ENCODE measurements at regions not wholly inside any gene's neighbourhood (a gene's known extent, or its start where the extent isn't known, plus 50 kb on each side); places are given as distances from the start of the nearest gene placed in this dataset.

DNA sequence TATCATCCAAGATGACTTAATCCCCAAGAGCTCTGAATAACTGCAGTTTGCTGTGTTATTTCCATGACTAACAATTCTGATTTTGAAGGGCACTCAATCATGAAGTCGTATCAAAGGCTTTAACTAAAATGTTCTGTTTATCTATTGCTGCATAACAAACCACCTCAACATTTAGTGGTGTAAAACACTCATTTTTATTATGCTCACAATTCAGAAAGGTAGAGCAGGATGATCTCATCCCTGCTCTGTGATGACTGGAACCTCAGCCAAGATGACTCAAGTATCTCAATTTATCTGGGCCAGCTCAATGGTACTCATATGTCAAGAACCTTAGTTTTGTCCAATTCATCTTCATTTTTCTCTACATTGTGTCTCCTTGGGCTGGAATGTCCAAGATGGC, 451.1 kb downstream of the PPARGC1A start:
- Mint-ChIP-seq H3K27ac (no peak overlapping the region), H3K4me1 (ENCODE audit: low read depth) (no peaks in the 10 kb centered on the region), H3K27me3 (no peaks in the 10 kb centered on the region), H3K4me3 (ENCODE audit: low read depth) (no peak overlapping the region), H3K36me3 (ENCODE audit: insufficient read depth) (no peaks in the 10 kb centered on the region), H3K9me3 (ENCODE audit: low read depth) (no peaks in the 10 kb centered on the region)
- TF ChIP-seq, protein P1, sequence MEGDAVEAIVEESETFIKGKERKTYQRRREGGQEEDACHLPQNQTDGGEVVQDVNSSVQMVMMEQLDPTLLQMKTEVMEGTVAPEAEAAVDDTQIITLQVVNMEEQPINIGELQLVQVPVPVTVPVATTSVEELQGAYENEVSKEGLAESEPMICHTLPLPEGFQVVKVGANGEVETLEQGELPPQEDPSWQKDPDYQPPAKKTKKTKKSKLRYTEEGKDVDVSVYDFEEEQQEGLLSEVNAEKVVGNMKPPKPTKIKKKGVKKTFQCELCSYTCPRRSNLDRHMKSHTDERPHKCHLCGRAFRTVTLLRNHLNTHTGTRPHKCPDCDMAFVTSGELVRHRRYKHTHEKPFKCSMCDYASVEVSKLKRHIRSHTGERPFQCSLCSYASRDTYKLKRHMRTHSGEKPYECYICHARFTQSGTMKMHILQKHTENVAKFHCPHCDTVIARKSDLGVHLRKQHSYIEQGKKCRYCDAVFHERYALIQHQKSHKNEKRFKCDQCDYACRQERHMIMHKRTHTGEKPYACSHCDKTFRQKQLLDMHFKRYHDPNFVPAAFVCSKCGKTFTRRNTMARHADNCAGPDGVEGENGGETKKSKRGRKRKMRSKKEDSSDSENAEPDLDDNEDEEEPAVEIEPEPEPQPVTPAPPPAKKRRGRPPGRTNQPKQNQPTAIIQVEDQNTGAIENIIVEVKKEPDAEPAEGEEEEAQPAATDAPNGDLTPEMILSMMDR (IDR thresholded peaks at IDR 0.05; ENCODE audit: unreplicated experiment): no peak
- DNase-seq (ENCODE audit: low spot score, unreplicated experiment): no peak

GRCh38 chr4:23429497-23429896, 460.4 kb downstream of the PPARGC1A start:
- H3K36me3 Mint-ChIP-seq (ENCODE audit: insufficient read depth): no peaks in the 10 kb centered on the region
- no peaks in the 10 kb centered on the region for H3K27me3 Mint-ChIP-seq
- no peak for DNase-seq (ENCODE audit: low spot score, unreplicated experiment)
- H3K27ac Mint-ChIP-seq: no peak overlapping the region
- no peaks in the 10 kb centered on the region for H3K9me3 Mint-ChIP-seq (ENCODE audit: low read depth)
- TF ChIP-seq, protein P1 (IDR thresholded peaks at IDR 0.05; ENCODE audit: unreplicated experiment): no peak
- no peaks in the 10 kb centered on the region for H3K4me1 Mint-ChIP-seq (ENCODE audit: low read depth)
- no peak overlapping the region for H3K4me3 Mint-ChIP-seq (ENCODE audit: low read depth)

GRCh38 chr4:23425570-23425969, 464.3 kb downstream of the PPARGC1A start:
- DNase-seq (ENCODE audit: low spot score, unreplicated experiment): no peak
- no peak overlapping the region for H3K27ac Mint-ChIP-seq
- no peaks in the 10 kb centered on the region for H3K27me3 Mint-ChIP-seq
- no peaks in the 10 kb centered on the region for H3K9me3 Mint-ChIP-seq (ENCODE audit: low read depth)
- H3K36me3 Mint-ChIP-seq (ENCODE audit: insufficient read depth): no peaks in the 10 kb centered on the region
- TF ChIP-seq, protein P1 (IDR thresholded peaks at IDR 0.05; ENCODE audit: unreplicated experiment): no peak
- H3K4me3 Mint-ChIP-seq (ENCODE audit: low read depth): no peak overlapping the region
- H3K4me1 Mint-ChIP-seq (ENCODE audit: low read depth): no peaks in the 10 kb centered on the region

GRCh38 chr4:23423540-23423939, 466.3 kb downstream of the PPARGC1A start:
- TF ChIP-seq, protein P1 (IDR thresholded peaks at IDR 0.05; ENCODE audit: unreplicated experiment): no peak
- Mint-ChIP-seq H3K4me1 (ENCODE audit: low read depth) (no peaks in the 10 kb centered on the region), H3K9me3 (ENCODE audit: low read depth) (no peaks in the 10 kb centered on the region), H3K4me3 (ENCODE audit: low read depth) (no peak overlapping the region), H3K36me3 (ENCODE audit: insufficient read depth) (no peaks in the 10 kb centered on the region), H3K27me3 (no peaks in the 10 kb centered on the region), H3K27ac (no peak overlapping the region)
- no peak for DNase-seq (ENCODE audit: low spot score, unreplicated experiment)

DNA sequence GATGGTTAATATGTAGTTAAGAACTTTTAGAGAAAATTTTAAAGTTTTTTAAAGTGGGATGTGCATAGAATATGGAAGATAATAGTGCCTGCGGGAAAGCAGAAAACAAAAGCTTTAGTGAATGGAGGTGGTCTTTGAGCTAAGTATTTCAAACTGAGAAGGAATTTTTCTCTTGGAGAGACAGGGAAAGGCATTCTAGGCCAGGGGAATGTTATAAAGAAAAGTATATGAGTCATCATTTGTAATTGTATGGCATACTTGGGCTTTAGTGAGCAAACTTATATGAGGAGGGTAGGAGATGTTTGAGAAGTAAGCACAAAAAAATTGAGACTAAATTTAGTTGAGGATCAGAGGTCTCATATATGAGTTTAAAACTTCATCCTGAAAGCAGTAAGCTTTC, 467.0 kb downstream of the PPARGC1A start:
- H3K9me3 Mint-ChIP-seq (ENCODE audit: low read depth): no peaks in the 10 kb centered on the region
- no peaks in the 10 kb centered on the region for H3K4me1 Mint-ChIP-seq (ENCODE audit: low read depth)
- H3K27me3 Mint-ChIP-seq: no peaks in the 10 kb centered on the region
- no peak overlapping the region for H3K27ac Mint-ChIP-seq
- DNase-seq (ENCODE audit: low spot score, unreplicated experiment): no peak
- TF ChIP-seq, protein P1 (IDR thresholded peaks at IDR 0.05; ENCODE audit: unreplicated experiment): no peak
- H3K4me3 Mint-ChIP-seq (ENCODE audit: low read depth): no peak overlapping the region
- no peaks in the 10 kb centered on the region for H3K36me3 Mint-ChIP-seq (ENCODE audit: insufficient read depth)

All from progenitor cell of endocrine pancreas (in vitro differentiated cells).